Fibroblast of skin of left quadriceps (primary cell): ENCODE measurements at regions not wholly inside any gene's neighbourhood (a gene's known extent, or its start where the extent isn't known, plus 50 kb on each side); places are given as distances from the start of the nearest gene placed in this dataset.

ENCODE experiments used
- DNase-seq, 2 experiments: peaks; one replicate each; pipeline ENCODE4 v3.0.0-alpha.2; 2013; ENCODE audit warnings: low read depth in 2 of 2

- no peak for DNase-seq
Measured at GRCh38 chr9:99436616-99437015, 214.5 kb downstream of the SEC61B start.

GRCh38 chr9:99437145-99437544, 215.1 kb downstream of the SEC61B start:
- DNase-seq = no peak

- DNase-seq = no peak
Measured at GRCh38 chr9:99438596-99438995, 216.5 kb downstream of the SEC61B start.

GRCh38 chr9:99441829-99442228, 219.7 kb downstream of the SEC61B start:
- DNase-seq = no peak

- DNase-seq = peak; percentile 95 to 97
Measured at GRCh38 chr9:99445371-99445891, 223.3 kb downstream of the SEC61B start.

- no peak for DNase-seq
Measured at GRCh38 chr9:99445920-99446319, 223.8 kb downstream of the SEC61B start.

GRCh38 chr9:99447951-99448350, 225.9 kb downstream of the SEC61B start:
- no peak for DNase-seq

- DNase-seq = no peak
Measured at GRCh38 chr9:99449726-99450125, 227.6 kb downstream of the SEC61B start.

GRCh38 chr9:99451112-99451606, 229.1 kb downstream of the SEC61B start:
- no peak for DNase-seq

- no peak for DNase-seq
Measured at GRCh38 chr9:99457406-99457805, 235.3 kb downstream of the SEC61B start.

- no peak for DNase-seq
Measured at GRCh38 chr9:99457981-99458380, 235.9 kb downstream of the SEC61B start.

GRCh38 chr9:99459919-99460318, 237.8 kb downstream of the SEC61B start:
- no peak for DNase-seq

- no peak for DNase-seq
Measured at GRCh38 chr9:99463131-99463530, 241.0 kb downstream of the SEC61B start.

GRCh38 chr9:99464568-99464967, 242.5 kb downstream of the SEC61B start:
- no peak for DNase-seq

GRCh38 chr9:99465231-99465907, 243.3 kb downstream of the SEC61B start:
- DNase-seq = peak; percentile 80 to 85

- no peak for DNase-seq
Measured at GRCh38 chr9:99466104-99466503, 244.0 kb downstream of the SEC61B start.

GRCh38 chr9:99466781-99467180, 244.7 kb downstream of the SEC61B start:
- DNase-seq = no peak

GRCh38 chr9:99471033-99471432, 249.0 kb downstream of the SEC61B start:
- DNase-seq = no peak

- DNase-seq = no peak
Measured at GRCh38 chr9:99472240-99472915, 250.3 kb downstream of the SEC61B start.

- DNase-seq = no peak
Measured at GRCh38 chr9:99472916-99473245, 250.8 kb downstream of the SEC61B start.

- DNase-seq = no peak
Measured at GRCh38 chr9:99474186-99474585, 252.1 kb downstream of the SEC61B start.

GRCh38 chr9:99475401-99476065, 253.5 kb downstream of the SEC61B start:
- DNase-seq = no peak
